GM20000 (cell line): ENCODE measurements at regions not wholly inside any gene's neighbourhood (a gene's known extent, or its start where the extent isn't known, plus 50 kb on each side); places are given as distances from the start of the nearest gene placed in this dataset.

ENCODE experiments used
- DNase-seq: peaks from one replicate; pipeline ENCODE4 v3.0.0; 2012; ENCODE audit warnings: low spot score
- CTCF ChIP-seq: IDR thresholded peaks from 2 replicates; pipeline ENCODE4 v1.5.1; 2012; ENCODE audit warnings: mild to moderate bottlenecking, control low read depth; ENCODE audit errors: extremely low read depth, missing control alignments

GRCh38 chr2:236667526-236667925 is 97.9 kb downstream of the ACKR3 start:
- no peak for TF ChIP-seq CTCF
- no peak for DNase-seq

GRCh38 chr2:236668531-236668969 is 98.9 kb downstream of the ACKR3 start:
- DNase-seq, result no peak
- no peak for TF ChIP-seq CTCF

DNA sequence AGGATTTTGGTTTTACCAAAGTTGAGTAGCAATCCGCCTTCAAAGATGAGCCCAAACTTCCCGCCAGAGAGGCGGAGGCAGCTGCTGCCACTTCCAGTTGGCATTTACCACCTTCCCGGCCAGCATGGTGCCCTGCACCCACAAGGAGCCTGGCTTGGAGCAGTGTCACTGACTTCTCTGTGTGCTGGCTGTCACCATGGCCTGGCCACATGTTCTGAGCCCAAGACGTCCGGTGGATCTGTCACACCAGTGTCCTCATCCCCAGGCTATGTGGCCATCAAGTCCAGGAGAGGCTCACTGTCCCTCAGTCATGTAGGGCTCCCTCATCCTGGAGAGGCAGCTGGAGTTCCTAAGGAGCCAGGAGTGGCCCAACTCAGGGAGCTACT is 100.6 kb downstream of the ACKR3 start:
- no peak for TF ChIP-seq CTCF
- no peak for DNase-seq

DNA sequence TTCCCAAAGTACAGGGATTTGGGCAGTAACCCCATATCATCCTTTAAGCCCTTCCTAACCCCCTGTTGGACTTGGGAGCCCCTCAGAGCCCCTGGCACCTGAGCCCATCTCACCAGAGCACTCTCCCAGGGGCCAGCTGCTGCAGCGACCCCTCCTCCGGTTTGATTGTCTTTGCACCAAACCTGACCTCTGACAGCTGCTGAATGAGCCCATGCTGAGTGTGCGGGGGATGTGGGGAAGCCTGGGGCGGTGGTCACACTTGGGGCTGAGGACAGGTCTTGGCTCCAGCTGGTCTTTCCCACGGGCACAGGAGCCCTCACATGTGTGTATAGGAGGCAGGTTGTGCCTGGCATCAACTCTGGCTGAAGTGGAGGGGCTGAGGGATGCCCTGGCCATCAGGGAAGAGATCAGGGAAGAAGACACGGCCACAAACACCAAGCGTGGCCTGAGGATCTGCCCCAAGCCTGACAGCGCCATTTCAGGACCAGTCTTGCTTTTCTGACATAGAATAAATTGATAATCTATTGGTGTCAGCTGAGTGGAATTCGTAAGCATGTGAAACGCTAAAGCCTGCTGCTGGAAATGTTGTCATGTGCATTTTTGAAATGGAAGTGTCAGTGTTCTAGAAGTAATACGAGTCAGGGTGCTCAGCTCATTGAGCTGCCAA is 102.4 kb downstream of the ACKR3 start:
- TF ChIP-seq CTCF, result no peak
- DNase-seq, result no peak

- TF ChIP-seq CTCF, result no peak
- no peak for DNase-seq
Measured at GRCh38 chr2:236672606-236673005, 103.0 kb downstream of the ACKR3 start.

DNA sequence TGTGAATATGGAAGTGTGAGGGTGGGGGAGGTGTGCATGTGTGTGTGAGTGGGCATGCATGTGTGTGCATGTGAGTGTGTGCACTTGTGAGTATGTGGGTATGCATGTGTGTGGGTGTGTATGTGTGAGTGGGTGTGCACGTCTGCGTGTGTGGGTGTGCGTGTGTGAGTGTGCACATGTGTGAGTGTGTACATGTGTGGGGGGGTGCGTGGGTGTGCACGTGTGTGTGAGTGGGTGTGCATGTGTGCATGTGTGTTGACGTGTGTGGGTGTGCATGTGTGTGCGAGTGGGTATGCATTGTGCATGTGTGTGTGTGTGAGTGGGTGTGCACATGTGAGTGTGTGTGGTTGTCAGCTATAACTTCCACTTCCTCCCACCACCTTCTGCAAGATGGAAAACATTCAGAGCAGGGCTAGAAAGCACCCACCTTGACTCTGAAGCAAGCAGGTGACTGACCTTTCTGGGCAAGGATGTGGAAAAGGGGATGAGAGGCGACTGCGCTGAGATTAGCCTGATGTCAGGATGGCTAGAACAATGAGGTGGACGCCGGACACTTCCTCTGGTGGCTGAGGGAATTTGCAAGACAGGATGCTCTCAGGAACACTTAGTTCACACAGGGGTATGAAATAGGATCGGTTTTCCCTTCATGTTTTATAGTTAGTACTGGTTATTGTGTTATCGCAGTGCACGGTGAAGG is 103.6 kb downstream of the ACKR3 start:
- DNase-seq, result no peak
- TF ChIP-seq CTCF, result no peak

DNA sequence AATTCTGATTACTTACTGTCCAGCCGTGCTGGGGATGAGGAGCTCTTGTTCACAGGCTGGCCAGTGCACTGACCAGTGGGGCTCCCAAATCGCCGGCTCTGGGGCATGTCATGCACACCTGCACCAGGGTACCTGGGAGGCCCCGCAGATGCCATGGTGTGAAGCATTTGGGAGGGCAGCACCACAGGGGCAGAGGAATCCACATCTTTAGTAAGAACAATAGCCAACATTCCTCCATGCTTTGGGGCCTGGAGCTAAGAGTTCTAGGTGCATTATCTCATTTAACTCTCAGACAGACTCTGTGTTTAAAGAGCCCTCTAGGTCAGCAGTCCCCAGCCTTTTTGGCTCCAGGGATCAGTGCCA is 104.2 kb downstream of the ACKR3 start:
- no peak for DNase-seq
- no peak for TF ChIP-seq CTCF
